ENCODE measurements at regions not wholly inside any gene's neighbourhood (a gene's known extent, or its start where the extent isn't known, plus 50 kb on each side); places are given as distances from the start of the nearest gene placed in this dataset.

DNA sequence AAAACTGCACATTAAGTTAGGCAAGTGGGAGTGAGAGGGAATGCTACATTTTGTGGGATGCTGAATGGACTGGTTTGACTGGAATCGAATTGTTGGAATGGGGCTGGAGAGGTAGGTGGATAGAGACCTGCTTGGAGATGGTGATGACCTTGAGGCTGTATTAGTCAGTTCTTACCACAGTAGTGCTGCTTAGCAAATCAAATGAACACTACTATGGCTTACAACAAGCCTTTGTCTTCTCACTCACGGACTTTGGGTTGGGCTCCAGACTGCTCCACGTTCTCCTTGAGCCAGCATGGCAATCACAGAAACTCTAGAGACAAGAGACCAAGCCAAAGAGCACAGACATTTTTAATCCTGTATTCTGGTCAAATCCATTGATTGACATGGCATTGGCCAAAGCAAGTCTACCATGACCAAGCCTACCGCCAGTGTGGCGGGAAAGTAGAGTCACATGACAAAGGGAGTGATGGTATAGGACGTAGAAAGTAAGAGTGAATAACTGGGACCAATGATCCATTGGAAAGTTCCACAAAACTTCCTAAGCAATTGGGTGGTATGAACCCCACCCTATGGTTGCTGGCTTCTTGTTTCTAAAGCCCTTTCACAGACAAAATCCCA, 70.3 kb upstream of the FOXP4 start:
- Histone ChIP-seq H3K27me3 (ENCODE audit: control insufficient read depth in 2 of 2, insufficient read depth in 2 of 2, low read length in 2 of 2) (peaks cover 3% of the 10 kb centered on the region in 2 donors), H3K4me3 (ENCODE audit: low read length) (no peak overlapping the region), H3K36me3 (ENCODE audit: control insufficient read depth in 2 of 3, insufficient read depth in 3 of 3, low read length in 3 of 3) (no peaks in the 10 kb centered on the region), H3K27ac (ENCODE audit: low read depth, low read length) (no peak overlapping the region), H3K9me3 (ENCODE audit: control insufficient read depth in 2 of 3, low read length in 3 of 3) (no peaks in the 10 kb centered on the region), H3K4me1 (ENCODE audit: control insufficient read depth in 2 of 2, insufficient read depth in 2 of 2, low read length in 2 of 2) (no peaks in the 10 kb centered on the region)
- intact Hi-C loops (cut with micrococcal nuclease) = no loop called here
- ChIA-PET POLR2A (no interaction called here), CTCF (no interaction called here)
- Mint-ChIP-seq H3K4me1 (peaks cover 0 to 3% (median 0%) of the 10 kb centered on the region in 7 donors), H3K27ac (no peak overlapping the region), H3K36me3 (no peaks in the 10 kb centered on the region), H3K4me3 (no peak overlapping the region), H3K27me3 (peaks cover 31 to 67% (median 52%) of the 10 kb centered on the region in 5 donors), H3K9me3 (peaks cover 0 to 2% (median 0%) of the 10 kb centered on the region in 11 donors)
- DNase-seq (no peak), ATAC-seq (no peak)

GRCh38 chr6:41476401-41476800, 69.8 kb upstream of the FOXP4 start:
- POLR2A ChIA-PET = no interaction called here
- CTCF ChIA-PET = no interaction called here
- ATAC-seq (no peak), DNase-seq (no peak)
- Mint-ChIP-seq H3K4me3 (no peak overlapping the region), H3K9me3 (peaks cover 0 to 2% (median 0%) of the 10 kb centered on the region in 11 donors), H3K27ac (no peak overlapping the region), H3K36me3 (no peaks in the 10 kb centered on the region), H3K4me1 (peaks cover 0 to 3% (median 0%) of the 10 kb centered on the region in 7 donors), H3K27me3 (peaks cover 26 to 66% (median 46%) of the 10 kb centered on the region in 5 donors)
- Histone ChIP-seq H3K4me3 (ENCODE audit: low read length) (no peak overlapping the region), H3K27me3 (ENCODE audit: control insufficient read depth in 2 of 2, insufficient read depth in 2 of 2, low read length in 2 of 2) (peaks cover 0 to 3% of the 10 kb centered on the region in 2 donors), H3K9me3 (ENCODE audit: control insufficient read depth in 2 of 3, low read length in 3 of 3) (no peaks in the 10 kb centered on the region), H3K36me3 (ENCODE audit: control insufficient read depth in 2 of 3, insufficient read depth in 3 of 3, low read length in 3 of 3) (no peaks in the 10 kb centered on the region), H3K27ac (ENCODE audit: low read depth, low read length) (no peak overlapping the region), H3K4me1 (ENCODE audit: control insufficient read depth in 2 of 2, insufficient read depth in 2 of 2, low read length in 2 of 2) (no peaks in the 10 kb centered on the region)
- intact Hi-C loops (cut with micrococcal nuclease) = no loop called here

DNA sequence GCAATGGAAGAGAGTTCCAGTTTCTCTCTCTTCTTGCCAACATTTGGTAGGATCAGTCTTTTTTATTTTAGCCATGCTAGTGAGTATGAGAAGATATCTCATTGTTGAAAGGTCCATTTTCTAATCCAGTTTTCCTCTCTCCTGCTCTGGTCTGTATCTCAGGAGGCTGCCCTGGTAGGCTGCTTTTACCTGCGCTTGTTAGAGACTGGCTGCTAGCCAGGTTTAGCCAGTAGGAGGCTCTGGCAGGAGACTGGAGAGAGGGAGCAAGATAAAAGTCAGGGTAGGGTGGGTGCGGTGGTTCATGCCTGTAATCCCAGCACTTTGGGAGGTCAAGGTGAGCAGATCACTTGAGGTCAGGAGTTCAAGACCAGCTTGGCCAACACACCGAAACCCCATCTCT, 68.6 kb upstream of the FOXP4 start:
- H3K27ac ChIP-seq (ENCODE audit: low read depth, low read length) = no peak overlapping the region
- peaks cover 24 to 64% (median 35%) of the 10 kb centered on the region in 5 donors for H3K27me3 Mint-ChIP-seq
- H3K4me1 Mint-ChIP-seq = peaks cover 0 to 7% (median 6%) of the 10 kb centered on the region in 7 donors
- H3K4me3 ChIP-seq (ENCODE audit: low read length) = no peak overlapping the region
- no peaks in the 10 kb centered on the region for H3K36me3 Mint-ChIP-seq
- intact Hi-C loops (cut with micrococcal nuclease) = no loop called here
- ChIA-PET POLR2A (no interaction called here), CTCF (no interaction called here)
- no peak for DNase-seq
- H3K27ac Mint-ChIP-seq = no peak overlapping the region
- H3K9me3 ChIP-seq (ENCODE audit: control insufficient read depth in 2 of 3, low read length in 3 of 3) = no peaks in the 10 kb centered on the region
- ATAC-seq = no peak
- no peaks in the 10 kb centered on the region for H3K4me1 ChIP-seq (ENCODE audit: control insufficient read depth in 2 of 2, insufficient read depth in 2 of 2, low read length in 2 of 2)
- H3K27me3 ChIP-seq (ENCODE audit: control insufficient read depth in 2 of 2, insufficient read depth in 2 of 2, low read length in 2 of 2) = peaks cover 0 to 3% of the 10 kb centered on the region in 2 donors
- H3K4me3 Mint-ChIP-seq = no peak overlapping the region
- H3K36me3 ChIP-seq (ENCODE audit: control insufficient read depth in 2 of 3, insufficient read depth in 3 of 3, low read length in 3 of 3) = no peaks in the 10 kb centered on the region
- peaks cover 0 to 2% (median 0%) of the 10 kb centered on the region in 11 donors for H3K9me3 Mint-ChIP-seq

- Histone ChIP-seq H3K4me1 (ENCODE audit: control insufficient read depth in 2 of 2, insufficient read depth in 2 of 2, low read length in 2 of 2) (no peaks in the 10 kb centered on the region), H3K27ac (ENCODE audit: low read depth, low read length) (no peak overlapping the region), H3K4me3 (ENCODE audit: low read length) (no peak overlapping the region), H3K9me3 (ENCODE audit: control insufficient read depth in 2 of 3, low read length in 3 of 3) (no peaks in the 10 kb centered on the region), H3K27me3 (ENCODE audit: control insufficient read depth in 2 of 2, insufficient read depth in 2 of 2, low read length in 2 of 2) (no peaks in the 10 kb centered on the region), H3K36me3 (ENCODE audit: control insufficient read depth in 2 of 3, insufficient read depth in 3 of 3, low read length in 3 of 3) (no peaks in the 10 kb centered on the region)
- no peak overlapping the region for H3K4me3 Mint-ChIP-seq
- H3K4me1 Mint-ChIP-seq = peaks cover 0 to 7% (median 5%) of the 10 kb centered on the region in 7 donors
- H3K27ac Mint-ChIP-seq = no peak overlapping the region
- peaks cover 0 to 2% (median 0%) of the 10 kb centered on the region in 11 donors for H3K9me3 Mint-ChIP-seq
- H3K27me3 Mint-ChIP-seq = peaks cover 8 to 40% (median 10%) of the 10 kb centered on the region in 5 donors
- ATAC-seq (no peak), DNase-seq (no peak)
- H3K36me3 Mint-ChIP-seq = no peaks in the 10 kb centered on the region
- ChIA-PET POLR2A (no interaction called here), CTCF (no interaction called here)
- intact Hi-C loops (cut with micrococcal nuclease) = no loop called here
Measured at GRCh38 chr6:41483943-41484342, 62.2 kb upstream of the FOXP4 start.

DNA sequence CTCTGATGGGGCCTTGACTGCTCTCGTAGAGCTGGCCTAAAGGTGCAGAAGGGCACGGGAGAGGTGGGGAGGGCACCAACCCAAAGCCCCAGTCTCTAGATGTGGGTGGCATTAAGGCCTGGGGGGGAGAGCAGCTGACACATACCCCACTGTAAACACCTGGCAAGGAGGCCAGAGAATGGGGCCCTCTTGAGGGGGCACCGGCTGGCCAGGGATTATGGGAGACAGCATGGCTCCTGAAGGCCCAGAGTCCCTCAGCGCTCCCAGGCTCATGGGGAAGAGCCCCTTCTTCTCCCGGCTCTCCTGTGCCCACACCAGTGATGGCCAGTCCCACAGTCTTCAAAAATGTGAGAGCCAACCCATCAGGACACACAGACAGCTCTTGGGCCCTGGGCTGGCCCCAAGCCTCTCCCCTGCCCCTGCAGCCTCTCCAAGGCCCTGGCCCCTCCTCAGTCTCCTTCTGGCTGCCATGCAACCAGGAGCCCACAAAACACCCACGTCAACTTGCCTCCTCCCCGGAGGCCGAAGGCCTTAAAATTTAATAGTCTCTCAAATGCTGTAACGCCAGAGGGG, 58.2 kb upstream of the FOXP4 start:
- Histone ChIP-seq H3K36me3 (ENCODE audit: control insufficient read depth in 2 of 3, insufficient read depth in 3 of 3, low read length in 3 of 3) (no peaks in the 10 kb centered on the region), H3K4me3 (ENCODE audit: low read length) (no peak overlapping the region), H3K27ac (ENCODE audit: low read depth, low read length) (no peak overlapping the region), H3K9me3 (ENCODE audit: control insufficient read depth in 2 of 3, low read length in 3 of 3) (no peaks in the 10 kb centered on the region), H3K4me1 (ENCODE audit: control insufficient read depth in 2 of 2, insufficient read depth in 2 of 2, low read length in 2 of 2) (no peaks in the 10 kb centered on the region), H3K27me3 (ENCODE audit: control insufficient read depth in 2 of 2, insufficient read depth in 2 of 2, low read length in 2 of 2) (no peaks in the 10 kb centered on the region)
- Mint-ChIP-seq H3K4me3 (no peak overlapping the region), H3K27me3 (peaks cover 12 to 47% (median 18%) of the 10 kb centered on the region in 5 donors), H3K36me3 (no peaks in the 10 kb centered on the region), H3K9me3 (peaks cover 0 to 2% (median 0%) of the 10 kb centered on the region in 11 donors), H3K27ac (no peak overlapping the region), H3K4me1 (peaks cover 0 to 1% (median 0%) of the 10 kb centered on the region in 7 donors)
- CTCF ChIA-PET = no interaction called here
- intact Hi-C loops (cut with micrococcal nuclease) = no loop called here
- ATAC-seq = no peak
- DNase-seq = no peak
- POLR2A ChIA-PET = no interaction called here

DNA sequence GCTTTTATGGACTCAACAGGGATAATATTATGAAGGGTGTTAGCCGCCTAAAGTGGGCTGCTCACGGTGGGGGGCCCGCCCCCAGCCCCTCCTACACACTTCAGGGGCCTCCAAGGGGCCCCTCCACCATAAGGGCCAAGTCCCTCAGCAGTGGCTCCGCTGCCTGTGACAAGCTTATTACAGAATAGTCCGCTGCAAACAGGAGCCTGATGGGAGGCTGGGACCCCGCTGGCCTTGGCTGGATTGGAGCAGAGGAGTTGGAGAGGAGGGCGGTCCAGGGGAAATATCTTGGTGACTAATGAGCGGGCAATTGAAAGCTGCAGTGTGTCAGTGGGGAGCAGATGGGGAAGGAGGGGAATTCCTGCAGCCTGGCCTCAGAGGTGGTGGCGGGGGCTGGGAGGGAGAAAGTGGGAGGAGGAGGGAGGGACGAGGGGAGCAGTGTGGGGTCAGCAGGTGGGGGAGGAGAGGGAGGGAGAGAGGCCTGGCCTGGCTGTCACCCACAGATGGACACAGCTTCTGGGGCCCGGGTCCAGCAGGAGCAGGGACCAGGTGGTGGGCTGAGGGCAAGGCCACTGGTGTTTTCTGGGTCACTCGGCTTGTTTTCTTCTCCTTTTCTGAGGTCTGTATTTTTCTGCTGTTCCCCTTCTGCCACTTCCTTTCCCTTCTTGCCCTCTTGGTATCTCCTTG, 57.6 kb upstream of the FOXP4 start:
- Histone ChIP-seq H3K27me3 (ENCODE audit: control insufficient read depth in 2 of 2, insufficient read depth in 2 of 2, low read length in 2 of 2) (no peaks in the 10 kb centered on the region), H3K27ac (ENCODE audit: low read depth, low read length) (no peak overlapping the region), H3K4me1 (ENCODE audit: control insufficient read depth in 2 of 2, insufficient read depth in 2 of 2, low read length in 2 of 2) (no peaks in the 10 kb centered on the region), H3K4me3 (ENCODE audit: low read length) (no peak overlapping the region), H3K36me3 (ENCODE audit: control insufficient read depth in 2 of 3, insufficient read depth in 3 of 3, low read length in 3 of 3) (no peaks in the 10 kb centered on the region), H3K9me3 (ENCODE audit: control insufficient read depth in 2 of 3, low read length in 3 of 3) (no peaks in the 10 kb centered on the region)
- Mint-ChIP-seq H3K4me3 (no peak overlapping the region), H3K27me3 (peaks cover 12 to 45% (median 18%) of the 10 kb centered on the region in 5 donors), H3K27ac (no peak overlapping the region), H3K9me3 (peaks cover 0 to 2% (median 0%) of the 10 kb centered on the region in 11 donors), H3K4me1 (peaks cover 0 to 1% (median 0%) of the 10 kb centered on the region in 7 donors), H3K36me3 (no peaks in the 10 kb centered on the region)
- POLR2A ChIA-PET = no interaction called here
- no peak for ATAC-seq
- no peak for DNase-seq
- CTCF ChIA-PET = no interaction called here
- intact Hi-C loops (cut with micrococcal nuclease) = no loop called here
